ENCODE measurements at regions not wholly inside any gene's neighbourhood (a gene's known extent, or its start where the extent isn't known, plus 50 kb on each side); places are given as distances from the start of the nearest gene placed in this dataset.

GRCh38 chr20:6707321-6707831 lies 60.1 kb upstream of the BMP2 start:
- TF ChIP-seq, protein P1, sequence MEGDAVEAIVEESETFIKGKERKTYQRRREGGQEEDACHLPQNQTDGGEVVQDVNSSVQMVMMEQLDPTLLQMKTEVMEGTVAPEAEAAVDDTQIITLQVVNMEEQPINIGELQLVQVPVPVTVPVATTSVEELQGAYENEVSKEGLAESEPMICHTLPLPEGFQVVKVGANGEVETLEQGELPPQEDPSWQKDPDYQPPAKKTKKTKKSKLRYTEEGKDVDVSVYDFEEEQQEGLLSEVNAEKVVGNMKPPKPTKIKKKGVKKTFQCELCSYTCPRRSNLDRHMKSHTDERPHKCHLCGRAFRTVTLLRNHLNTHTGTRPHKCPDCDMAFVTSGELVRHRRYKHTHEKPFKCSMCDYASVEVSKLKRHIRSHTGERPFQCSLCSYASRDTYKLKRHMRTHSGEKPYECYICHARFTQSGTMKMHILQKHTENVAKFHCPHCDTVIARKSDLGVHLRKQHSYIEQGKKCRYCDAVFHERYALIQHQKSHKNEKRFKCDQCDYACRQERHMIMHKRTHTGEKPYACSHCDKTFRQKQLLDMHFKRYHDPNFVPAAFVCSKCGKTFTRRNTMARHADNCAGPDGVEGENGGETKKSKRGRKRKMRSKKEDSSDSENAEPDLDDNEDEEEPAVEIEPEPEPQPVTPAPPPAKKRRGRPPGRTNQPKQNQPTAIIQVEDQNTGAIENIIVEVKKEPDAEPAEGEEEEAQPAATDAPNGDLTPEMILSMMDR (tag by site-specific recombination; IDR thresholded peaks at IDR 0.05): no peak
- no peak for TF ChIP-seq ZNF561 (tag by site-specific recombination; IDR thresholded peaks at IDR 0.05; ENCODE audit: borderline replicate concordance)
